K562 (cell line): ENCODE measurements at regions not wholly inside any gene's neighbourhood (a gene's known extent, or its start where the extent isn't known, plus 50 kb on each side); places are given as distances from the start of the nearest gene placed in this dataset.

Experiments used
- ATAC-seq: fragments of 200-7000 bp; cut with Tn5 transposase; 3 replicates; pipeline ENCODE4 v1.9.1; 2020; ENCODE audit warnings: moderate library complexity
- BruUV-seq: library from RNA; stranded (reverse); fragments of 400-500 nt; replicated peaks from 2 replicates; lab custom pipeline; 2021; lab: Mats Ljungman, UMichigan
- CTCF ChIA-PET: fragments of 300-600 bp; formaldehyde crosslinking; extraction: SDS; loops from one replicate; lab custom pipeline; 2021; ENCODE audit warnings: low intra/inter-chr PET ratio; lab: Yijun Ruan, JAX
- POLR2A ChIA-PET: fragments of 300-600, 350-650 bp; sonication (Branson Sonifier 250); formaldehyde crosslinking; extraction: SDS; loops from one replicate; lab custom pipeline; 2021; ENCODE audit warnings: antibody characterized with exemption, inconsistent platforms; lab: Yijun Ruan, JAX
- DNase-seq, 4 experiments: peaks; one replicate each; pipeline versions ENCODE4 v3.0.0 to v3.0.0-alpha.2; 2011 to 2018; ENCODE audit warnings: low spot score in 3 of 4, mixed read lengths in 3 of 4; ENCODE audit errors: extremely low read depth in 1 of 4
- FAIRE-seq: peaks from 2 replicates; lab custom pipeline; 2011; peaks lifted over from hg19 to GRCh38; lab: Jason Lieb, UNC
- H2AFZ ChIP-seq: 2 replicates; pipeline ENCODE4 v1.6.0; 2011; ENCODE audit warnings: low read depth, low read length, control low read depth, inconsistent platforms
- H3K27ac ChIP-seq: fragments of 200-600 bp; 3 replicates; pipeline ENCODE4 v1.8.0; 2011; ENCODE audit warnings: low read depth, mild to moderate bottlenecking, control low read depth, inconsistent platforms, low read length, moderate library complexity, mixed read lengths; ENCODE audit errors: extremely low read depth
- H3K27me3 ChIP-seq, 2 experiments: fragments of 300-600 bp in 1 of 2; 2 replicates in 1 of 2; 3 replicates in 1 of 2; pipeline versions ENCODE4 v1.6.0 to v1.8.0; 2011; ENCODE audit warnings: inconsistent platforms in 2 of 2, low read length in 2 of 2, mild to moderate bottlenecking in 1 of 2, mixed read lengths in 1 of 2, moderate library complexity in 1 of 2; ENCODE audit not compliant: control insufficient read depth in 2 of 2, insufficient read depth in 2 of 2
- H3K36me3 ChIP-seq: fragments of 300-600 bp; 3 replicates; pipeline ENCODE4 v1.8.0; 2011; ENCODE audit warnings: mild to moderate bottlenecking, low read length, inconsistent platforms; ENCODE audit not compliant: control insufficient read depth, insufficient read depth
- H3K4me1 ChIP-seq, 2 experiments: fragments of 200-600 bp in 1 of 2; replicated peaks in 1 of 2; 2 replicates in 1 of 2; 3 replicates in 1 of 2; pipeline versions ENCODE4 v1.5.1 to v1.8.0; 2011; ENCODE audit warnings: inconsistent platforms in 2 of 2, low read length in 2 of 2, mild to moderate bottlenecking in 1 of 2, mixed read lengths in 1 of 2, moderate library complexity in 1 of 2; ENCODE audit not compliant: control insufficient read depth in 2 of 2, insufficient read depth in 2 of 2
- H3K4me2 ChIP-seq: 2 replicates; pipeline ENCODE4 v1.6.1; 2011; ENCODE audit warnings: low read length, control low read depth, inconsistent platforms, mixed read lengths; ENCODE audit not compliant: insufficient read depth
- H3K4me3 ChIP-seq: fragments of 200-600 bp; sonication (generic), shearing (Covaris generic); 2 replicates; pipeline ENCODE4 v1.5.1; 2016; ENCODE audit warnings: control low read depth, inconsistent platforms
- H3K79me2 ChIP-seq: fragments of 200-600 bp; 3 replicates; pipeline ENCODE4 v1.8.0; 2011; ENCODE audit warnings: low read length, inconsistent platforms; ENCODE audit not compliant: control insufficient read depth, insufficient read depth
- H3K9ac ChIP-seq, 2 experiments: 2 replicates each; pipeline versions ENCODE4 v1.6.0 to v1.6.1; 2011; ENCODE audit warnings: low read depth in 2 of 2, low read length in 2 of 2, control low read depth in 1 of 2, inconsistent platforms in 1 of 2, mild to moderate bottlenecking in 1 of 2, mixed read lengths in 1 of 2; ENCODE audit not compliant: insufficient read depth in 1 of 2
- H3K9me1 ChIP-seq: one replicate; pipeline ENCODE4 v1.6.0; 2011; ENCODE audit warnings: inconsistent platforms, mild to moderate bottlenecking, low read length, moderate library complexity; ENCODE audit not compliant: control insufficient read depth, insufficient read depth
- H3K9me3 ChIP-seq: replicated peaks from 2 replicates; pipeline ENCODE4 v1.5.1; 2011; ENCODE audit warnings: low read depth, low read length, inconsistent platforms; ENCODE audit not compliant: control insufficient read depth, insufficient read depth
- H4K20me1 ChIP-seq: replicated peaks from 2 replicates; pipeline ENCODE4 v1.6.1; 2011; ENCODE audit warnings: low read length, inconsistent platforms, mixed read lengths; ENCODE audit not compliant: control insufficient read depth, insufficient read depth
- ADNP ChIP-seq: fragments of 200-800 bp; sonication (Bioruptor generic); IDR thresholded peaks from 2 replicates; pipeline ENCODE4 v1.6.1; 2016; ENCODE audit warnings: missing genetic modification characterization, missing compliant biosample characterization
- CBX2 ChIP-seq: fragments of 200-600 bp; sonication (generic); IDR thresholded peaks from one replicate; pipeline ENCODE4 v1.6.1; 2012; ENCODE audit warnings: mild to moderate bottlenecking, low read length, inconsistent platforms; ENCODE audit not compliant: insufficient read depth, poor library complexity, severe bottlenecking
- ESRRB ChIP-seq: fragments of 250-450 bp; sonication (Bioruptor Pico); IDR thresholded peaks from 2 replicates; pipeline ENCODE4 v1.5.0; 2020; ENCODE audit warnings: mild to moderate bottlenecking, moderate library complexity, borderline replicate concordance
- EWSR1 ChIP-seq: fragments of 450-650 bp; IDR thresholded peaks from 2 replicates; pipeline ENCODE4 v1.6.1; 2018; ENCODE audit warnings: borderline replicate concordance, mild to moderate bottlenecking, low read depth, moderate library complexity; ENCODE audit not compliant: partially characterized antibody
- ID3 ChIP-seq, 2 experiments: fragments of 250-450 bp in 1 of 2; fragments of 450-650 bp in 1 of 2; sonication (Bioruptor Pico) in 1 of 2; IDR thresholded peaks; 2 replicates each; pipeline versions ENCODE4 v1.6.1 to v1.8.0; 2016 to 2021; ENCODE audit warnings: mild to moderate bottlenecking in 2 of 2, moderate library complexity in 2 of 2, missing compliant biosample characterization in 1 of 2, missing genetic modification characterization in 1 of 2
- L3MBTL2 ChIP-seq: fragments of 450-650 bp; IDR thresholded peaks from 2 replicates; pipeline ENCODE4 v1.6.1; 2016; ENCODE audit warnings: mild to moderate bottlenecking, moderate library complexity
- MCM5 ChIP-seq: fragments of 450-650 bp; IDR thresholded peaks from 2 replicates; pipeline ENCODE4 v1.6.1; 2016; ENCODE audit warnings: low read depth
- NBN ChIP-seq: fragments of 450-650 bp; IDR thresholded peaks from 2 replicates; pipeline ENCODE4 v1.6.1; 2016; ENCODE audit warnings: low read depth, mild to moderate bottlenecking
- RBM15 ChIP-seq: fragments of 200-400 bp; formaldehyde crosslinking; IDR thresholded peaks from 2 replicates; pipeline ENCODE4 v1.6.1; 2018; ENCODE audit warnings: mild to moderate bottlenecking, low read length, moderate library complexity; ENCODE audit not compliant: insufficient read depth
- SMARCA5 ChIP-seq: fragments of 450-650 bp; IDR thresholded peaks from 2 replicates; pipeline ENCODE4 v1.6.1; 2016
- SMARCE1 ChIP-seq: fragments of 450-650 bp; IDR thresholded peaks from 2 replicates; pipeline ENCODE4 v1.7.1; 2016; ENCODE audit warnings: mild to moderate bottlenecking
- YY1 ChIP-seq, 3 experiments: IDR thresholded peaks; 2 replicates each; pipeline ENCODE4 v1.6.1; 2011; ENCODE audit warnings: low read length in 2 of 3, mild to moderate bottlenecking in 2 of 3, moderate library complexity in 2 of 3, borderline replicate concordance in 1 of 3, control low read depth in 1 of 3, low read depth in 1 of 3; ENCODE audit not compliant: insufficient read depth in 3 of 3, insufficient replicate concordance in 2 of 3, control insufficient read depth in 1 of 3, insufficient read length in 1 of 3; ENCODE audit errors: extremely low read depth in 1 of 3
- ZNF347 ChIP-seq: fragments of 450-650 bp; formaldehyde crosslinking; IDR thresholded peaks from 2 replicates; pipeline ENCODE4 v1.4.0; 2020; ENCODE audit warnings: low read depth, mild to moderate bottlenecking, moderate library complexity
- ZNF699 ChIP-seq: fragments of 250-450 bp; sonication (Bioruptor Pico); IDR thresholded peaks from 2 replicates; pipeline ENCODE4 v1.8.0; 2021; ENCODE audit warnings: mild to moderate bottlenecking, moderate library complexity; ENCODE audit not compliant: insufficient replicate concordance
- WGBS: fragments of 100-300 bp; shearing (Covaris generic); methylation state at CpG from one replicate; pipeline ENCODE4 v1.1.6; 2016; ENCODE audit warnings: low coverage, mixed read lengths; ENCODE audit not compliant: insufficient coverage; ENCODE audit errors: missing lambda C conversion rate; 5-methylcytosine and 5-hydroxymethylcytosine counted together
- in situ Hi-C: fragments of 300-500 bp; cut with MboI; formaldehyde crosslinking; loops from 4 replicates; pipeline ENCODE4 v1.15.0; 2018; ENCODE audit warnings: inconsistent platforms, mixed read lengths
- intact Hi-C: fragments of 100-400 bp; cut with micrococcal nuclease; formaldehyde crosslinking; loops from 2 replicates; pipeline ENCODE4 v1.14.2; 2022
- TF ChIP-seq, protein P1 (sequence below): sonication (generic); IDR thresholded peaks from 2 replicates; pipeline ENCODE4 v1.6.1; 2016
- TF ChIP-seq, protein P2 (sequence below), 3 experiments: fragments of 200-800 bp in 1 of 3; sonication (Bioruptor generic) in 1 of 3; sonication (generic) in 1 of 3; formaldehyde crosslinking in 1 of 3; IDR thresholded peaks; 2 replicates each; pipeline versions ENCODE4 v1.6.1 to v1.8.0; 2016 to 2022; ENCODE audit warnings: mild to moderate bottlenecking in 2 of 3, missing compliant biosample characterization in 2 of 3, missing genetic modification characterization in 2 of 3, missing genetic modification reagents in 1 of 3

GRCh38 chr17:36722121-36722902 lies 120.9 kb downstream of the MRM1 start (continued):
- TF ChIP-seq ID3 (CRISPR knock-in tag; IDR thresholded peaks at IDR 0.05), result no peak
- no peak for TF ChIP-seq ID3 (tag; IDR thresholded peaks at IDR 0.05)
- TF ChIP-seq YY1 (IDR thresholded peaks at IDR 0.05; ENCODE audit: borderline replicate concordance in 1 of 3, control insufficient read depth in 1 of 3, extremely low read depth in 1 of 3, insufficient read depth in 3 of 3, insufficient read length in 1 of 3, insufficient replicate concordance in 2 of 3, low read depth in 1 of 3, low read length in 2 of 3), result peak in 2 of 3 experiments; percentile 30 to 43
- peak; percentile 87 for TF ChIP-seq L3MBTL2
- TF ChIP-seq ADNP (tag), result no peak

DNA sequence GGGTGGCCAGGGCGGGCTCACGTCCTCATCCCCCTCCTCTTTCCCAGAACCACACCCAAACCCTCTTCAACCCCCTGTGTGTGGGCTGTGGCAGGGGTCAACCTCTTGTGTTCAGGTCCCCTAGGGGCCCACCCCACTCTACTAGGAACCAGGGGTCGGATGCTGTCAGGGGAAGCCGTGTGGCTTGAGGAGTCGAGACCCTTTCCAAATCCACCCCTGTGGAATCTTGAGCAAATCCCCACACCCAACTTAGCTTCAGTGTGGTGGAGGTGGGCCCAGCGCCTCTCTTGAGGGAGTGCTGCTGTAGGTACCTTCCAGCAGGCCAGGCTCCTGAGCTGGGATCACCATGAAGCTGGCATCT lies 121.5 kb downstream of the MRM1 start:
- in situ Hi-C loops (no loop called here), intact Hi-C loops (loop anchor here (10.0 kb wide), 1 partner anchor 178 kb away; the partner anchor contains the start of gene GGNBP2)
- CTCF ChIA-PET, result no interaction called here
- ATAC-seq (no peak), FAIRE-seq (no peak), DNase-seq (no peak)
- BruUV-seq, result no TSS peak
- H3K4me3 ChIP-seq, result peak overlapping the region; percentile 40
- peak overlapping the region; percentile 75 for H3K27ac ChIP-seq
- H2AFZ ChIP-seq, result peak overlapping the region; percentile 92
- WGBS, result 18% methylated on average over 4 of the region's 6 CpGs
- no peaks in the 10 kb centered on the region for H3K27me3 ChIP-seq
- POLR2A ChIA-PET, result interaction anchor here (0.7 to 1.6 kb wide), 2 partner anchors 12 to 721 kb away, joined by 3 to 4 read pairs; no protein-coding TSS in a partner anchor
- peak overlapping the region; percentile 66 to 90 for H3K9ac ChIP-seq
- no peaks in the 10 kb centered on the region for H3K9me1 ChIP-seq
- peak overlapping the region; percentile 75 for H3K4me2 ChIP-seq
- no peaks in the 10 kb centered on the region for H3K36me3 ChIP-seq
- peaks cover 2% of the 10 kb centered on the region; the same call in 1 of the 3 replicates for H3K79me2 ChIP-seq
- peaks cover 50 to 52% of the 10 kb centered on the region in 2 experiments for H3K4me1 ChIP-seq
- no peaks in the 10 kb centered on the region for H4K20me1 ChIP-seq
- H3K9me3 ChIP-seq, result no peaks in the 10 kb centered on the region
- TF ChIP-seq ZNF347, result no peak
- TF ChIP-seq ESRRB (CRISPR knock-in tag), result no peak
- TF ChIP-seq SMARCA5, result no peak
- TF ChIP-seq, protein P1, sequence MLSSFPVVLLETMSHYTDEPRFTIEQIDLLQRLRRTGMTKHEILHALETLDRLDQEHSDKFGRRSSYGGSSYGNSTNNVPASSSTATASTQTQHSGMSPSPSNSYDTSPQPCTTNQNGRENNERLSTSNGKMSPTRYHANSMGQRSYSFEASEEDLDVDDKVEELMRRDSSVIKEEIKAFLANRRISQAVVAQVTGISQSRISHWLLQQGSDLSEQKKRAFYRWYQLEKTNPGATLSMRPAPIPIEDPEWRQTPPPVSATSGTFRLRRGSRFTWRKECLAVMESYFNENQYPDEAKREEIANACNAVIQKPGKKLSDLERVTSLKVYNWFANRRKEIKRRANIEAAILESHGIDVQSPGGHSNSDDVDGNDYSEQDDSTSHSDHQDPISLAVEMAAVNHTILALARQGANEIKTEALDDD, result no peak
- TF ChIP-seq NBN, result 0 out of 2 replicates have a peak, but pooled peaks have one; percentile 11
- TF ChIP-seq, protein P2, sequence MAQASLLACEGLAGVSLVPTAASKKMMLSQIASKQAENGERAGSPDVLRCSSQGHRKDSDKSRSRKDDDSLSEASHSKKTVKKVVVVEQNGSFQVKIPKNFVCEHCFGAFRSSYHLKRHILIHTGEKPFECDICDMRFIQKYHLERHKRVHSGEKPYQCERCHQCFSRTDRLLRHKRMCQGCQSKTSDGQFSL (CRISPR knock-in tag; IDR thresholded peaks at IDR 0.05), result no peak
- TF ChIP-seq, protein P2 (tag; IDR thresholded peaks at IDR 0.05), result no peak
- no peak for TF ChIP-seq MCM5
- no peak for TF ChIP-seq ZNF699 (CRISPR knock-in tag)
- no peak for TF ChIP-seq RBM15
- no peak for TF ChIP-seq EWSR1
- TF ChIP-seq SMARCE1, result 0 out of 2 replicates have a peak, but pooled peaks have one; percentile 29
- no peak for TF ChIP-seq CBX2
